NOMO-1 treated with dmso at 0.1 percent for 144 hours (cell line): ENCODE measurements at regions not wholly inside any gene's neighbourhood (a gene's known extent, or its start where the extent isn't known, plus 50 kb on each side); places are given as distances from the start of the nearest gene placed in this dataset.

Source experiments
- DNase-seq: peaks from one replicate; lab custom pipeline; 2025; ENCODE audit not compliant: unreplicated experiment; lab: John Stamatoyannopoulos, UW

GRCh38 chr4:153075836-153076518 lies 128.3 kb upstream of the TRIM2 start:
- DNase-seq = no peak

- DNase-seq = no peak
Observed at GRCh38 chr4:153076861-153077260, 127.4 kb upstream of the TRIM2 start.

- DNase-seq = no peak
Observed at GRCh38 chr4:153079857-153080391, 124.3 kb upstream of the TRIM2 start.

- DNase-seq = no peak
Observed at GRCh38 chr4:153081006-153081580, 123.2 kb upstream of the TRIM2 start.

- no peak for DNase-seq
Observed at GRCh38 chr4:153081693-153082092, 122.5 kb upstream of the TRIM2 start.

- DNase-seq = peak; percentile 65
Observed at GRCh38 chr4:153082322-153083301, 121.6 kb upstream of the TRIM2 start.

- peak; percentile 65 for DNase-seq
Observed at GRCh38 chr4:153083447-153083947, 120.7 kb upstream of the TRIM2 start.

- no peak for DNase-seq
Observed at GRCh38 chr4:153084224-153084979, 119.8 kb upstream of the TRIM2 start.

- peak; percentile 64 for DNase-seq
Observed at GRCh38 chr4:153084980-153085630, 119.1 kb upstream of the TRIM2 start.

- DNase-seq = no peak
Observed at GRCh38 chr4:153087671-153088194, 116.5 kb upstream of the TRIM2 start.

- DNase-seq = no peak
Observed at GRCh38 chr4:153089742-153090141, 114.5 kb upstream of the TRIM2 start.

GRCh38 chr4:153090181-153090580 lies 114.1 kb upstream of the TRIM2 start:
- DNase-seq = no peak

- no peak for DNase-seq
Observed at GRCh38 chr4:153090670-153091385, 113.4 kb upstream of the TRIM2 start.

GRCh38 chr4:153093396-153093795 lies 110.8 kb upstream of the TRIM2 start:
- DNase-seq = no peak

- no peak for DNase-seq
Observed at GRCh38 chr4:153093802-153094201, 110.4 kb upstream of the TRIM2 start.

GRCh38 chr4:153094435-153094834 lies 109.8 kb upstream of the TRIM2 start:
- DNase-seq = no peak

GRCh38 chr4:153095448-153096204 lies 108.6 kb upstream of the TRIM2 start:
- DNase-seq = no peak

- no peak for DNase-seq
Observed at GRCh38 chr4:153096344-153096743, 107.9 kb upstream of the TRIM2 start.
